Right atrium auricular region (tissue), 2 donors: ENCODE measurements at regions not wholly inside any gene's neighbourhood (a gene's known extent, or its start where the extent isn't known, plus 50 kb on each side); places are given as distances from the start of the nearest gene placed in this dataset.

ENCODE experiments used
- DNase-seq: peaks from one replicate; pipeline ENCODE4 v3.0.0-alpha.2; 2019; ENCODE audit warnings: low spot score
- H3K27ac ChIP-seq, 2 donors: fragments of 200-600 bp; sonication (generic); 1 replicate in 1 of 2; 2 replicates in 1 of 2; pipeline ENCODE4 v1.5.1; 2016 to 2019
- H3K27me3 ChIP-seq, 2 donors: fragments of 200-600 bp; sonication (generic); one replicate each; pipeline versions ENCODE4 v1.5.1 to v1.6.0; 2017 to 2019
- H3K36me3 ChIP-seq: fragments of 200-600 bp; sonication (generic); one replicate; pipeline ENCODE4 v1.5.1; 2016
- H3K4me1 ChIP-seq, 2 donors: fragments of 200-600 bp; sonication (generic); one replicate each; pipeline versions ENCODE4 v1.5.1 to v1.6.0; 2017 to 2019
- H3K4me3 ChIP-seq, 2 donors: fragments of 200-600 bp; sonication (generic); 1 replicate in 1 of 2; 2 replicates in 1 of 2; pipeline ENCODE4 v1.5.1; 2017 to 2019; ENCODE audit warnings: mild to moderate bottlenecking in 1 of 2, moderate library complexity in 1 of 2
- H3K9me3 ChIP-seq, 2 donors: fragments of 200-600 bp; sonication (generic); one replicate each; pipeline ENCODE4 v1.5.1; 2019
- CTCF ChIP-seq, 2 donors: fragments of 200-600 bp; sonication (generic); IDR thresholded peaks; one replicate each; pipeline ENCODE4 v1.5.1; 2019; ENCODE audit warnings: antibody characterized with exemption in 2 of 2

- TF ChIP-seq CTCF (IDR thresholded peaks at IDR 0.05), result no peak
Observed at GRCh38 chr9:118336943-118337330, 632.7 kb downstream of the TLR4 start.

GRCh38 chr9:118360036-118360435, 655.8 kb downstream of the TLR4 start:
- no peak for TF ChIP-seq CTCF (IDR thresholded peaks at IDR 0.05)
- H3K9me3 ChIP-seq, result no peaks in the 10 kb centered on the region
- H3K27me3 ChIP-seq, result no peaks in the 10 kb centered on the region
- H3K4me3 ChIP-seq, result no peak overlapping the region
- H3K36me3 ChIP-seq, result no peaks in the 10 kb centered on the region
- no peaks in the 10 kb centered on the region for H3K4me1 ChIP-seq
- no peak for DNase-seq
- H3K27ac ChIP-seq, result no peak overlapping the region

More at GRCh38 chr9:118336943-118337330, 632.7 kb downstream of the TLR4 start:
- H3K27ac ChIP-seq, result no peak overlapping the region
- H3K9me3 ChIP-seq, result no peaks in the 10 kb centered on the region
- no peaks in the 10 kb centered on the region for H3K4me1 ChIP-seq
- no peaks in the 10 kb centered on the region for H3K36me3 ChIP-seq
- DNase-seq, result no peak
- H3K4me3 ChIP-seq, result no peak overlapping the region
- no peaks in the 10 kb centered on the region for H3K27me3 ChIP-seq

GRCh38 chr9:118362123-118362522, 657.9 kb downstream of the TLR4 start:
- H3K27ac ChIP-seq, result no peak overlapping the region
- no peaks in the 10 kb centered on the region for H3K4me1 ChIP-seq
- DNase-seq, result no peak
- H3K36me3 ChIP-seq, result no peaks in the 10 kb centered on the region
- TF ChIP-seq CTCF (IDR thresholded peaks at IDR 0.05), result no peak
- H3K27me3 ChIP-seq, result no peaks in the 10 kb centered on the region
- H3K9me3 ChIP-seq, result no peaks in the 10 kb centered on the region
- no peak overlapping the region for H3K4me3 ChIP-seq

DNA sequence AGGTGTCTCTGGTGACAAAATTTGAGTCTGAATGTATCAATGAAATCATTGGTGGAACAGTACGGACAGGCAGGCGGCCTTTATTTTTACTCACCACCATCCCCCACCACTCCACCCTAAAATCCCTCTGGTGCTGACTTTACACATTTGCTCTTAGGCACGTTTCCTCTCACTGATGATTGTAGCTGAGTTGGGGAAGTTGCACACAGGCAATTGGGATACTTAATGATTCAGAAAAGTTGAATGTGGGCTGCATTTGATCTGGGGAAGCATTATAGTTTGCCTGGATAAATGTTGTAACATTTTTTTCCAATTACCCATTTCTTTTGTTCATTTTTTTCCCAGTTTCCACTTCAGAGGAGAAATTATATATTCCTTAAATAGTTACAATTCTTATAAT, 658.4 kb downstream of the TLR4 start:
- TF ChIP-seq CTCF (IDR thresholded peaks at IDR 0.05), result no peak
- no peak overlapping the region for H3K4me3 ChIP-seq
- no peak overlapping the region for H3K27ac ChIP-seq
- no peaks in the 10 kb centered on the region for H3K36me3 ChIP-seq
- H3K4me1 ChIP-seq, result no peaks in the 10 kb centered on the region
- H3K9me3 ChIP-seq, result no peaks in the 10 kb centered on the region
- H3K27me3 ChIP-seq, result no peaks in the 10 kb centered on the region
- no peak for DNase-seq

- Histone ChIP-seq H3K9me3 (no peaks in the 10 kb centered on the region), H3K4me1 (no peaks in the 10 kb centered on the region), H3K27me3 (no peaks in the 10 kb centered on the region), H3K36me3 (no peaks in the 10 kb centered on the region), H3K27ac (no peak overlapping the region), H3K4me3 (no peak overlapping the region)
- no peak for DNase-seq
- no peak for TF ChIP-seq CTCF (IDR thresholded peaks at IDR 0.05)
Observed at GRCh38 chr9:118364266-118365106, 660.3 kb downstream of the TLR4 start.

DNA sequence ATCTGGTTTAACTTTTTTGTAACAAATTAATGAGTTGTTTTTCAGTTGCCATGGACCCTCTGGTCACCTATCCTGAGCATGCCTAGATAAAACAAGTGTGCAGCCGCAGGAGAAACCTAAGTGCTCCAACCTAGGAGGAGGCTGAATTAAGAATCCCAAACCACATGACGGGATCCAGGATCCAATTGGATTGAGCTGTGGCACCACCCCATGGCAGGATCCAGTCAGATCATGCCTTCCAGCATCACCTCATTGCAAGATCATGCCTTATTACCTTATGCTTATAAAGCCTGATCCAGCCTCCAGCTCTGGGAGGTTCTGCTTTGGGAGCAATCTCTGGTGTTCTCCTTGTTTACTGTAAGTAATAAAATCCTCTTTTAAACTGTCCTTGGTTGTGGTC, 662.0 kb downstream of the TLR4 start:
- Histone ChIP-seq H3K4me3 (no peak overlapping the region), H3K27me3 (no peaks in the 10 kb centered on the region)
- TF ChIP-seq CTCF (IDR thresholded peaks at IDR 0.05), result no peak

More for the DNA sequence above, 662.0 kb downstream of the TLR4 start:
- no peaks in the 10 kb centered on the region for H3K36me3 ChIP-seq
- no peak for DNase-seq
- H3K27ac ChIP-seq, result no peak overlapping the region
- H3K9me3 ChIP-seq, result no peaks in the 10 kb centered on the region
- no peaks in the 10 kb centered on the region for H3K4me1 ChIP-seq
